Naive B cell (primary cell): ENCODE measurements at regions not wholly inside any gene's neighbourhood (a gene's known extent, or its start where the extent isn't known, plus 50 kb on each side); places are given as distances from the start of the nearest gene placed in this dataset.

Source experiments
- ATAC-seq, 2 donors: fragments of 150-1000 bp; cut with Tn5 transposase; 2 replicates each; pipeline ENCODE4 v1.10.0; 2021; ENCODE audit warnings: low read depth in 2 of 2, mild to moderate bottlenecking in 2 of 2, moderate library complexity in 2 of 2
- DNase-seq: peaks from one replicate; pipeline ENCODE4 v3.0.0; 2022
- H3K27ac Mint-ChIP-seq, 6 donors: one replicate each; pipeline ENCODE4 v1.8.0; 2020 to 2022; ENCODE audit warnings: mild to moderate bottlenecking in 6 of 6, mixed read lengths in 6 of 6, moderate library complexity in 5 of 6, inconsistent platforms in 2 of 6
- H3K27me3 Mint-ChIP-seq, 3 donors: one replicate each; pipeline ENCODE4 v1.8.0; 2021 to 2022; ENCODE audit warnings: mixed read lengths in 3 of 3, mild to moderate bottlenecking in 1 of 3
- H3K36me3 Mint-ChIP-seq, 2 donors: one replicate each; pipeline ENCODE4 v1.8.0; 2020 to 2022; ENCODE audit warnings: mixed read lengths in 2 of 2, inconsistent platforms in 1 of 2, mild to moderate bottlenecking in 1 of 2
- H3K4me1 Mint-ChIP-seq, 3 donors: one replicate each; pipeline ENCODE4 v1.8.0; 2020 to 2022; ENCODE audit warnings: mixed read lengths in 3 of 3, inconsistent platforms in 1 of 3, mild to moderate bottlenecking in 1 of 3, moderate library complexity in 1 of 3
- H3K4me3 Mint-ChIP-seq, 8 donors: one replicate each; pipeline ENCODE4 v1.8.0; 2020 to 2022; ENCODE audit warnings: mild to moderate bottlenecking in 8 of 8, mixed read lengths in 8 of 8, moderate library complexity in 8 of 8, inconsistent platforms in 2 of 8
- H3K9me3 Mint-ChIP-seq, 7 donors: one replicate each; pipeline ENCODE4 v1.8.0; 2020 to 2022; ENCODE audit warnings: mixed read lengths in 7 of 7, mild to moderate bottlenecking in 5 of 7, inconsistent platforms in 2 of 7, moderate library complexity in 1 of 7

GRCh38 chr13:48761256-48761655, 107.5 kb downstream of the CYSLTR2 start:
- Mint-ChIP-seq H3K4me1 (no peaks in the 10 kb centered on the region), H3K36me3 (peaks cover 0 to 30% of the 10 kb centered on the region in 2 donors), H3K4me3 (no peak overlapping the region), H3K27ac (no peak overlapping the region), H3K9me3 (peaks cover 8 to 43% (median 29%) of the 10 kb centered on the region in 7 donors), H3K27me3 (peaks cover 17 to 25% (median 19%) of the 10 kb centered on the region in 3 donors)
- no peak for ATAC-seq
- DNase-seq = no peak

- H3K9me3 Mint-ChIP-seq = peaks cover 8 to 37% (median 26%) of the 10 kb centered on the region in 7 donors
- peak; percentile 90 to 95 for ATAC-seq
- H3K4me3 Mint-ChIP-seq = no peak overlapping the region
- H3K27ac Mint-ChIP-seq = no peak overlapping the region
- peaks cover 0 to 24% of the 10 kb centered on the region in 2 donors for H3K36me3 Mint-ChIP-seq
- peak; percentile 77 for DNase-seq
- peaks cover 16 to 29% (median 26%) of the 10 kb centered on the region in 3 donors for H3K27me3 Mint-ChIP-seq
- H3K4me1 Mint-ChIP-seq = peaks cover 0 to 7% (median 3%) of the 10 kb centered on the region in 3 donors
Measured at GRCh38 chr13:48769107-48769704, 115.5 kb downstream of the CYSLTR2 start.

GRCh38 chr13:48770372-48770771, 116.6 kb downstream of the CYSLTR2 start:
- H3K4me1 Mint-ChIP-seq = peaks cover 0 to 7% (median 3%) of the 10 kb centered on the region in 3 donors
- no peak for DNase-seq
- H3K36me3 Mint-ChIP-seq = peaks cover 4 to 15% of the 10 kb centered on the region in 2 donors
- peaks cover 23 to 40% (median 38%) of the 10 kb centered on the region in 3 donors for H3K27me3 Mint-ChIP-seq
- no peak overlapping the region for H3K4me3 Mint-ChIP-seq
- ATAC-seq = no peak
- H3K9me3 Mint-ChIP-seq = peaks cover 5 to 25% (median 14%) of the 10 kb centered on the region in 7 donors
- H3K27ac Mint-ChIP-seq = no peak overlapping the region

- Mint-ChIP-seq H3K4me3 (no peak overlapping the region), H3K27me3 (peaks cover 20 to 46% (median 40%) of the 10 kb centered on the region in 3 donors), H3K27ac (no peak overlapping the region), H3K9me3 (peaks cover 2 to 12% (median 5%) of the 10 kb centered on the region in 7 donors), H3K4me1 (peaks cover 0 to 7% (median 3%) of the 10 kb centered on the region in 3 donors), H3K36me3 (peaks cover 4 to 9% of the 10 kb centered on the region in 2 donors)
- no peak for DNase-seq
- no peak for ATAC-seq
Measured at GRCh38 chr13:48772908-48773307, 119.2 kb downstream of the CYSLTR2 start.

GRCh38 chr13:48773531-48774275, 120.0 kb downstream of the CYSLTR2 start:
- no peak overlapping the region for H3K27ac Mint-ChIP-seq
- no peak for ATAC-seq

GRCh38 chr13:48775285-48775684, 121.6 kb downstream of the CYSLTR2 start:
- peaks cover 0 to 4% of the 10 kb centered on the region in 2 donors for H3K36me3 Mint-ChIP-seq
- H3K27ac Mint-ChIP-seq = no peak overlapping the region
- H3K4me1 Mint-ChIP-seq = no peaks in the 10 kb centered on the region
- H3K9me3 Mint-ChIP-seq = peaks cover 0 to 17% (median 11%) of the 10 kb centered on the region in 7 donors
- ATAC-seq = no peak
- H3K4me3 Mint-ChIP-seq = no peak overlapping the region
- H3K27me3 Mint-ChIP-seq = peaks cover 14 to 30% (median 28%) of the 10 kb centered on the region in 3 donors
- no peak for DNase-seq

More at GRCh38 chr13:48773531-48774275, 120.0 kb downstream of the CYSLTR2 start:
- Mint-ChIP-seq H3K36me3 (peaks cover 4% of the 10 kb centered on the region in 2 donors), H3K9me3 (peaks cover under 1 to 6% (median 2%) of the 10 kb centered on the region in 7 donors), H3K4me3 (no peak overlapping the region), H3K27me3 (peaks cover 20 to 38% (median 35%) of the 10 kb centered on the region in 3 donors), H3K4me1 (peaks cover 0 to 6% (median 3%) of the 10 kb centered on the region in 3 donors)
- no peak for DNase-seq

- H3K4me3 Mint-ChIP-seq = no peak overlapping the region
- ATAC-seq = no peak
- H3K27ac Mint-ChIP-seq = no peak overlapping the region
- peaks cover 0 to 22% (median 13%) of the 10 kb centered on the region in 7 donors for H3K9me3 Mint-ChIP-seq
- no peak for DNase-seq
- no peaks in the 10 kb centered on the region for H3K4me1 Mint-ChIP-seq
- peaks cover 0 to 4% of the 10 kb centered on the region in 2 donors for H3K36me3 Mint-ChIP-seq
- peaks cover 14 to 30% (median 28%) of the 10 kb centered on the region in 3 donors for H3K27me3 Mint-ChIP-seq
Measured at GRCh38 chr13:48775804-48776203, 122.1 kb downstream of the CYSLTR2 start.

GRCh38 chr13:48776401-48776800, 122.7 kb downstream of the CYSLTR2 start:
- H3K4me1 Mint-ChIP-seq = no peaks in the 10 kb centered on the region
- ATAC-seq (no peak), DNase-seq (no peak)
- H3K27ac Mint-ChIP-seq = no peak overlapping the region
- H3K36me3 Mint-ChIP-seq = peaks cover 0 to 4% of the 10 kb centered on the region in 2 donors
- H3K9me3 Mint-ChIP-seq = peaks cover 0 to 27% (median 13%) of the 10 kb centered on the region in 7 donors
- H3K27me3 Mint-ChIP-seq = peaks cover 14 to 30% (median 28%) of the 10 kb centered on the region in 3 donors
- H3K4me3 Mint-ChIP-seq = no peak overlapping the region

GRCh38 chr13:48778610-48779009, 124.9 kb downstream of the CYSLTR2 start:
- H3K36me3 Mint-ChIP-seq = peaks cover 0 to 4% of the 10 kb centered on the region in 2 donors
- ATAC-seq = no peak
- H3K4me1 Mint-ChIP-seq = no peaks in the 10 kb centered on the region
- no peak overlapping the region for H3K27ac Mint-ChIP-seq
- H3K27me3 Mint-ChIP-seq = peaks cover 13 to 30% (median 20%) of the 10 kb centered on the region in 3 donors
- no peak for DNase-seq
- H3K4me3 Mint-ChIP-seq = no peak overlapping the region
- peaks cover 0 to 38% (median 18%) of the 10 kb centered on the region in 7 donors for H3K9me3 Mint-ChIP-seq

GRCh38 chr13:48780713-48781341, 127.1 kb downstream of the CYSLTR2 start:
- peaks cover 0 to 11% (median 7%) of the 10 kb centered on the region in 3 donors for H3K27me3 Mint-ChIP-seq
- DNase-seq = no peak
- H3K36me3 Mint-ChIP-seq = no peaks in the 10 kb centered on the region

GRCh38 chr13:48782429-48782840, 128.7 kb downstream of the CYSLTR2 start:
- no peak for ATAC-seq

More at GRCh38 chr13:48780713-48781341, 127.1 kb downstream of the CYSLTR2 start:
- ATAC-seq = no peak
- Mint-ChIP-seq H3K9me3 (peaks cover 0 to 38% (median 18%) of the 10 kb centered on the region in 7 donors), H3K27ac (no peak overlapping the region), H3K4me1 (no peaks in the 10 kb centered on the region), H3K4me3 (no peak overlapping the region)

GRCh38 chr13:48783181-48783630, 129.5 kb downstream of the CYSLTR2 start:
- DNase-seq (no peak), ATAC-seq (no peak)
- Mint-ChIP-seq H3K4me3 (no peak overlapping the region), H3K27me3 (peaks cover 4 to 7% (median 6%) of the 10 kb centered on the region in 3 donors), H3K9me3 (peaks cover 0 to 38% (median 18%) of the 10 kb centered on the region in 7 donors), H3K27ac (peak overlapping the region in 1 of 6 donors; percentile 88), H3K4me1 (no peaks in the 10 kb centered on the region), H3K36me3 (no peaks in the 10 kb centered on the region)

More at GRCh38 chr13:48782429-48782840, 128.7 kb downstream of the CYSLTR2 start:
- Mint-ChIP-seq H3K27ac (no peak overlapping the region), H3K4me3 (no peak overlapping the region), H3K4me1 (no peaks in the 10 kb centered on the region), H3K9me3 (peaks cover 0 to 38% (median 18%) of the 10 kb centered on the region in 7 donors), H3K36me3 (no peaks in the 10 kb centered on the region), H3K27me3 (peaks cover 4 to 9% (median 9%) of the 10 kb centered on the region in 3 donors)
- no peak for DNase-seq

- Mint-ChIP-seq H3K27me3 (peaks cover 4 to 10% (median 6%) of the 10 kb centered on the region in 3 donors), H3K27ac (no peak overlapping the region), H3K4me3 (no peak overlapping the region), H3K36me3 (no peaks in the 10 kb centered on the region), H3K9me3 (peaks cover 0 to 37% (median 18%) of the 10 kb centered on the region in 7 donors), H3K4me1 (no peaks in the 10 kb centered on the region)
- DNase-seq = no peak
- ATAC-seq = no peak
Measured at GRCh38 chr13:48783695-48784230, 130.0 kb downstream of the CYSLTR2 start.
